Activated CD4-positive, alpha-beta T cell treated with anti-CD3 and anti-CD28 coated beads for 36 hours (primary cell): ENCODE measurements at regions not wholly inside any gene's neighbourhood (a gene's known extent, or its start where the extent isn't known, plus 50 kb on each side); places are given as distances from the start of the nearest gene placed in this dataset.

ENCODE experiments used
- ATAC-seq: fragments of 200-7000 bp; cut with Tn5 transposase; one replicate; pipeline ENCODE4 v1.10.0; 2021; ENCODE audit warnings: mild to moderate bottlenecking, moderate library complexity
- CTCF ChIA-PET: fragments of 350-600 bp; sonication (Branson Sonifier 250); formaldehyde crosslinking; loops from one replicate; lab custom pipeline; 2021; ENCODE audit warnings: antibody characterized with exemption; lab: Charles Lee
- POLR2A ChIA-PET: fragments of 350-600 bp; sonication (Branson Sonifier 250); formaldehyde crosslinking; loops from one replicate; lab custom pipeline; 2021; ENCODE audit warnings: antibody characterized with exemption, inconsistent platforms; lab: Charles Lee
- DNase-seq: peaks from one replicate; pipeline ENCODE4 v3.0.0-alpha.2; 2020
- H3K27ac Mint-ChIP-seq: one replicate; pipeline ENCODE4 v1.8.0; 2021; ENCODE audit warnings: mixed read lengths
- H3K27me3 Mint-ChIP-seq: one replicate; pipeline ENCODE4 v1.8.0; 2021; ENCODE audit warnings: mixed read lengths
- H3K36me3 Mint-ChIP-seq: one replicate; pipeline ENCODE4 v1.8.0; 2021; ENCODE audit warnings: low read depth, mixed read lengths
- H3K4me1 Mint-ChIP-seq: one replicate; pipeline ENCODE4 v1.8.0; 2021; ENCODE audit warnings: mixed read lengths
- H3K4me3 Mint-ChIP-seq: one replicate; pipeline ENCODE4 v1.8.0; 2021; ENCODE audit warnings: mild to moderate bottlenecking, moderate library complexity, mixed read lengths
- H3K9me3 Mint-ChIP-seq: one replicate; pipeline ENCODE4 v1.8.0; 2021; ENCODE audit warnings: low read depth, mixed read lengths
- intact Hi-C, 2 experiments: fragments of 100-400 bp; cut with DNase I in 1 of 2; cut with micrococcal nuclease in 1 of 2; formaldehyde crosslinking; loops; one replicate each; pipeline versions ENCODE4 v1.14.2 to v1.15.1; 2022 to 2024; cut with DNase I, micrococcal nuclease

GRCh38 chr14:38526826-38527501 lies 271.1 kb upstream of the CLEC14A start:
- H3K4me1 Mint-ChIP-seq: no peaks in the 10 kb centered on the region
- POLR2A ChIA-PET: no interaction called here
- H3K4me3 Mint-ChIP-seq: no peak overlapping the region
- CTCF ChIA-PET: no interaction called here
- ATAC-seq: no peak
- intact Hi-C loops: no loop called here
- H3K27me3 Mint-ChIP-seq: no peaks in the 10 kb centered on the region
- no peak for DNase-seq
- no peaks in the 10 kb centered on the region for H3K36me3 Mint-ChIP-seq
- H3K9me3 Mint-ChIP-seq: no peaks in the 10 kb centered on the region
- no peak overlapping the region for H3K27ac Mint-ChIP-seq

DNA sequence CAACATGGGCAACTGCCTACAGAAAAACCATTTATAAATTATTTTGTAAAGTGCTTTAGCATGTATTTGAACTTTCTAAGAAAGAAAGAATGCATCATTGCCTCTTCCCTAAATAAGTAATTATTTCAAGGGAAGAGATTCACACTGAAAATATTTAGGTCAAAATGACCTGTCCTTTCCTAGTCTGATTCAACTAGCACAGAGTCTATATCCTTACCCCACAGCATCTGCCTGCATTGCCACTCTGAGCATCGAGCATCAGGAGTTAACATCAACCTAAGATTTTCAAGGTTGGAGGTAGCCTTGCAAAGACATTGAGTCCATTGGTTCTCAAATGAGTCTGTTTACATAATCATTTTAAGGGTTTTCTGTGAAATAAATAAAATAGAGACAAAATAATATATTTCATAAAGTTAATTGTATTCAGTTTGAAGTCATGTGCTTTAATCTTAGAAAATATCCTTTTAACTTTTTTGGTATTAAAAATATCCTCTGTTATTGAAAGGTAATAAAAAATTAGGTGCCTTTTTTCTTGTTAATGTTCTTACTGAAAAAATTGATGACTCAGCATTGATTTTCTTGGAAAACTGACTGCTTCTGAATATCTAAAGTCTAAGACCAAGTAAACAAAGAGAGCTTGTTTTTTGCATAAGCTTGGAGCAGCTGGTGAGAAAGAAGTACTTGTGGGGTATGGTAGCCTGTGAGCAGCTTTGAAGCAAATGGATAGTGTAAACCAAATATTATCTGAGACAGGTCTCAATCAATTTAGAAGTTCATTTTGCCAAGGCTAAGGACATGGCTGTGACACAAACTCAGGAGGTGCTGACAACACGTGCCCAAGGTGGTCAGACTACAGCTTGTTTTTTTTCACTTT lies 269.0 kb upstream of the CLEC14A start:
- ChIA-PET POLR2A (no interaction called here), CTCF (interaction anchor here (0.6 kb wide), 1 partner anchor 622 kb away, joined by 3 read pairs; no protein-coding TSS in a partner anchor)
- intact Hi-C loops: no loop called here
- no peak for DNase-seq
- Mint-ChIP-seq H3K9me3 (no peaks in the 10 kb centered on the region), H3K4me3 (no peak overlapping the region), H3K27me3 (no peaks in the 10 kb centered on the region), H3K4me1 (no peaks in the 10 kb centered on the region), H3K36me3 (no peaks in the 10 kb centered on the region), H3K27ac (no peak overlapping the region)
- no peak for ATAC-seq

- no peak for ATAC-seq
- no peaks in the 10 kb centered on the region for H3K9me3 Mint-ChIP-seq
- intact Hi-C loops: no loop called here
- ChIA-PET POLR2A (no interaction called here), CTCF (no interaction called here)
- no peaks in the 10 kb centered on the region for H3K36me3 Mint-ChIP-seq
- DNase-seq: no peak
- H3K27me3 Mint-ChIP-seq: no peaks in the 10 kb centered on the region
- no peak overlapping the region for H3K4me3 Mint-ChIP-seq
- no peak overlapping the region for H3K27ac Mint-ChIP-seq
- no peaks in the 10 kb centered on the region for H3K4me1 Mint-ChIP-seq
Measured at GRCh38 chr14:38522724-38523123, 266.8 kb upstream of the CLEC14A start.

- no peaks in the 10 kb centered on the region for H3K4me1 Mint-ChIP-seq
- no peak overlapping the region for H3K27ac Mint-ChIP-seq
- no peaks in the 10 kb centered on the region for H3K27me3 Mint-ChIP-seq
- no peaks in the 10 kb centered on the region for H3K36me3 Mint-ChIP-seq
- DNase-seq (no peak), ATAC-seq (no peak)
- H3K4me3 Mint-ChIP-seq: no peak overlapping the region
- no peaks in the 10 kb centered on the region for H3K9me3 Mint-ChIP-seq
- POLR2A ChIA-PET: no interaction called here
- CTCF ChIA-PET: no interaction called here
- intact Hi-C loops: no loop called here
Measured at GRCh38 chr14:38521591-38521990, 265.7 kb upstream of the CLEC14A start.

DNA sequence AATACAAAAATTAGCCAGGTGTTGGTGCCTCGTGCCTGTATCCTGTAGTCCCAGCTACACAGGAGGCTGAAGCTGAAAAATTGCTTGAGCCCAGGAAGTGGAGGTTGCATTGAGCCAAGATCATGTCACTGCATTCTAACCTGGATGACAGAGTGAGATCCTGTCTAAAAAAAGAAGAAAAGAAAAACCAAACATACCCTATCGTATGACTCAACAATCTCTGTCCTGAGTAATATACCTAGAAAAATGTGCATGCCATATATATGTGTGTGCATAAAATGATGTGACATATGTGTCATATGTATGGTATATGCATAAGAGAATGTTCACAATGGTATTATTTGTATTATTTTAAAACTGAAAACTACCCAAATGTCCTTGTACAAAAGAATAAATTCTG lies 261.5 kb upstream of the CLEC14A start:
- no peaks in the 10 kb centered on the region for H3K27me3 Mint-ChIP-seq
- no peak overlapping the region for H3K27ac Mint-ChIP-seq
- H3K9me3 Mint-ChIP-seq: no peaks in the 10 kb centered on the region
- no peak overlapping the region for H3K4me3 Mint-ChIP-seq
- ChIA-PET CTCF (no interaction called here), POLR2A (no interaction called here)
- no peaks in the 10 kb centered on the region for H3K4me1 Mint-ChIP-seq
- H3K36me3 Mint-ChIP-seq: no peaks in the 10 kb centered on the region
- no peak for ATAC-seq
- no peak for DNase-seq
- intact Hi-C loops: no loop called here

GRCh38 chr14:38512236-38512635 lies 256.3 kb upstream of the CLEC14A start:
- no peaks in the 10 kb centered on the region for H3K36me3 Mint-ChIP-seq
- no peak overlapping the region for H3K4me3 Mint-ChIP-seq
- no peak for DNase-seq
- CTCF ChIA-PET: no interaction called here
- POLR2A ChIA-PET: no interaction called here
- peaks cover 2% of the 10 kb centered on the region for H3K9me3 Mint-ChIP-seq
- no peaks in the 10 kb centered on the region for H3K4me1 Mint-ChIP-seq
- H3K27me3 Mint-ChIP-seq: no peaks in the 10 kb centered on the region
- intact Hi-C loops: no loop called here
- ATAC-seq: no peak
- H3K27ac Mint-ChIP-seq: no peak overlapping the region

DNA sequence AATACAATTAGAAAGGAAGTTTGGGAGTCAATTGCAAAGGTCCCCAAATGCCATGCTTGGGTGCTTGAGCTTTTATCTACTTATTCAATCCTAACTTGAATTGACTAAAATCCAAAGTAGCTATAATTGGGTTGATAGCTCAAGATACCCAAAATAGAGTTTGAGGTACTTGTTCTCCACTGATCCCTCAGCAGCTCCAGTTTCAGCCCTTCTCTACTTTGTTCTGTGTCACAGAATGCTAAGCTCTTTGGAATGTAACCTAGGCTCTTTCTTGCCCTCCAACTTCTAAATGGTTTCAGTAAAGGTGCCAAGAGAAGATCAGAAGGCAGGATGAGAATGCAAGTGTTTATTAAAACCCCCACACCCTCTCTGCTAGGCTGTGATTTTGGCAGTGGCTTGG lies 251.4 kb upstream of the CLEC14A start:
- CTCF ChIA-PET: no interaction called here
- Mint-ChIP-seq H3K27me3 (no peaks in the 10 kb centered on the region), H3K4me1 (no peaks in the 10 kb centered on the region), H3K36me3 (no peaks in the 10 kb centered on the region), H3K4me3 (no peak overlapping the region), H3K9me3 (peaks cover 2% of the 10 kb centered on the region), H3K27ac (no peak overlapping the region)
- POLR2A ChIA-PET: no interaction called here
- DNase-seq (no peak), ATAC-seq (no peak)
- intact Hi-C loops: no loop called here

DNA sequence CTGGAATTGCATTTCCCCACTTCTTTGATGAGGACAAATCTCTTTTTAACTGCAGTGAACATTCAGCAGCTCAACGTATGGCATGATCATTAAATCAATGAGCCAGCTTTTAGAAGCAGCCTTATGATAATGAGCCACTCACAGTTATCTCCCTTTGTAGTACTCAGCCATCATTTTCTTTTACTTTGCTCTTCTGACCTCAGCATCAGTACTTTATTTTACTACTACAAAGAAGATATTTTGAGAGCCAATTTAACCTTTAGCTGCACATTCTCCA lies 250.0 kb upstream of the CLEC14A start:
- no peaks in the 10 kb centered on the region for H3K4me1 Mint-ChIP-seq
- no peaks in the 10 kb centered on the region for H3K27me3 Mint-ChIP-seq
- no peaks in the 10 kb centered on the region for H3K36me3 Mint-ChIP-seq
- no peak overlapping the region for H3K27ac Mint-ChIP-seq
- H3K9me3 Mint-ChIP-seq: peaks cover 2% of the 10 kb centered on the region
- H3K4me3 Mint-ChIP-seq: no peak overlapping the region
- ChIA-PET CTCF (interaction anchor here (0.7 kb wide), 1 partner anchor 1331 kb away, joined by 3 read pairs; no protein-coding TSS in a partner anchor), POLR2A (no interaction called here)
- ATAC-seq (no peak), DNase-seq (no peak)
- intact Hi-C loops: no loop called here

DNA sequence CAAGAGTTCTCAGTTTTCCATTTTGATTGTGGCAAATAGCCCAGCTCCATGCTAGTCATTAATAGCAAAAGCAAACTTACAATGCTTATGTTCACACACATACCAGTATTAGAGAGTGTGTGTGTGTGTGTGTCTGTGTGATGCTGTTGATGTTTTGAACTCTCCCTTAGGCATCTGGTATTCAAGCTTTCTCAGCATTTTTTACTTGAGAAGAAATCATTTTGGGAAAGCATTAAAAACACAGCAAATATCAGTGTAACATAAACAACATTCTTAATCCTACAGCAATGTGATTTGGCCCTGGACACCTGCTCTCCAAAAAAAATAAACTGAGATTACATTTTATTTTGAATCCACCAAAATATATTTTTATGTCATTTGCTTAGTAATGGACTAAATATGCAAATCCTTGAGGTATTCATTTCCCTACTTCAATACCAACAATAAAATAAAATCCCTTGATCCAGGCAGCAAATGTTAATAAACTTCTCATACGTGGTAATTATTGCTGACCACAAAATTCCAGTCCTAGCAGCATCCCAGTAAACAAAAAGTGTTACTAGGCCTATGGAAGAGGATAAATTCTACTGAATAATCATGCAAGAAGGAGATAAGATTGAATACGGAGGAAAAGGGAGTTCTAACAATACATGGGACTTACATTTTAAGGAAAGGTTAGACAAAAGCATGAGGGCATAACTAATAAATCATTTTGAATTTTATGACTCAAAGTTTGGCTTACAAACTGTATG lies 249.5 kb upstream of the CLEC14A start:
- H3K27me3 Mint-ChIP-seq: no peaks in the 10 kb centered on the region
- CTCF ChIA-PET: no interaction called here
- no peaks in the 10 kb centered on the region for H3K36me3 Mint-ChIP-seq
- POLR2A ChIA-PET: no interaction called here
- intact Hi-C loops: no loop called here
- no peak overlapping the region for H3K4me3 Mint-ChIP-seq
- H3K9me3 Mint-ChIP-seq: peaks cover 2% of the 10 kb centered on the region
- H3K27ac Mint-ChIP-seq: no peak overlapping the region
- no peak for ATAC-seq
- DNase-seq: no peak
- H3K4me1 Mint-ChIP-seq: no peaks in the 10 kb centered on the region

DNA sequence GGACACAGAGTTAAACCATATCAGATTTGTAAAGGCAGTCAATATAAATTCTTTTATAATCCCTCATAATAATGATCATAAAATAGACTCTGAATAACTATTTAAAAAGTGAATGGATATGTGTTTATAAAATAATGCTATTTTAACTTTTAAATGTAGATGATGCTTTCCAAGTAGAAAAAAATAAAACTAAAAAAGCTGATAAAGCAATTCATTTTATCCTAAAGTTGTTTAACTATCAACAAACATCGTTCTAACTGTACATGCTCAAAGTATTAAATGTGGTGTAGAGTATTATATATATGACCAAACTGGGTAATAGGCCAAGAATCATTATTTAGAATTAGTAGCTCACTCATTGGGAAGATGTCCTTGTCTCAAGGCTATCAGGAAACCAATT lies 248.3 kb upstream of the CLEC14A start:
- ATAC-seq: no peak
- Mint-ChIP-seq H3K27ac (no peak overlapping the region), H3K4me1 (no peaks in the 10 kb centered on the region), H3K27me3 (no peaks in the 10 kb centered on the region), H3K36me3 (no peaks in the 10 kb centered on the region), H3K9me3 (peaks cover 1% of the 10 kb centered on the region), H3K4me3 (no peak overlapping the region)
- ChIA-PET POLR2A (no interaction called here), CTCF (no interaction called here)
- DNase-seq: no peak
- intact Hi-C loops: no loop called here

- ATAC-seq (no peak), DNase-seq (no peak)
- Mint-ChIP-seq H3K4me1 (no peaks in the 10 kb centered on the region), H3K27me3 (no peaks in the 10 kb centered on the region), H3K9me3 (no peaks in the 10 kb centered on the region), H3K4me3 (no peak overlapping the region), H3K27ac (no peak overlapping the region), H3K36me3 (no peaks in the 10 kb centered on the region)
- intact Hi-C loops: no loop called here
- POLR2A ChIA-PET: no interaction called here
- CTCF ChIA-PET: no interaction called here
Measured at GRCh38 chr14:38502239-38502638, 246.3 kb upstream of the CLEC14A start.

DNA sequence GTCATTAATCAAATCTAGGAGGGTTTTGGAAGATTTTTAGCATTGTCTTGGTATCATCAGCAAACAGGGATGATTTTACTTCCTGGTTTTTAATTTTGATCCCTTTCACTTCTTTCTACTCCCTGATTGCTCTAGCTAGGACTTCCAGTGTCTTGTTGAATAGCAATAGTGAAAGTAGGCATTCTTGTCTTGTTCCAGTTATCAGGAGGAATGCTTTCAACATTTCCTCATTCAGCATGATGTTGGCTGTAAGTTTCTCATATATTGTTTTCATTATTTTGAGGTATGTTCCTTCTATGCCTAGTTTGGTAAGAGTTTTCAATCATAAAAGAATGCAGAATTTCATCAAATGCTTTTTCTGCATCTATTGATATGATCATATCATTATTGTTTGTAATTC lies 244.2 kb upstream of the CLEC14A start:
- CTCF ChIA-PET: no interaction called here
- Mint-ChIP-seq H3K27ac (no peak overlapping the region), H3K27me3 (no peaks in the 10 kb centered on the region), H3K9me3 (no peaks in the 10 kb centered on the region), H3K36me3 (no peaks in the 10 kb centered on the region), H3K4me1 (no peaks in the 10 kb centered on the region), H3K4me3 (no peak overlapping the region)
- DNase-seq (no peak), ATAC-seq (no peak)
- POLR2A ChIA-PET: no interaction called here
- intact Hi-C loops: no loop called here
